ENCODE measurements at regions not wholly inside any gene's neighbourhood (a gene's known extent, or its start where the extent isn't known, plus 50 kb on each side); places are given as distances from the start of the nearest gene placed in this dataset.
"Not testable (repeated sequence)": the region's sequence is repeated elsewhere in the genome, so short reads cannot be mapped to it uniquely, and the experiment has no call there.

DNA sequence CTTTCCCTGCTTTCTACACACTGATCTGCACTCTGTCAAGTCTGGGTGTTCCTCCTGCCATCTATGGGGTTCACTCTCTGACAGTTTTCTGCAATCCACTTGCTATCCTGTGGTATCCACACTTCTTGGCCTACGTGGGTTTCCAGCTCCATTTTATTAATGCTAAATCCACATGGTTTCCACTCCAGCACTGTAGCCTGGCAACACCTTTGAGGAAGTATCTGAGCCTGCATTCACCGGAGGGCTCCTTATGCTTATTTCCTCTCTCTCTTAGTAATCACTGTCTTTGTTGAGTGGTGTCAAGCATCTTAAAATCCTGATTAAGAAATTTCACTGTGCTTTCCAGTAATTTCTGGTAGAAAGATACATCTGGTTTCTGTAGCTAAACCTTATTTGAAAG is 703.7 kb downstream of the TMEM121 start:
- WGBS (ENCODE audit: insufficient coverage), result 38% methylated on average over 2 of the region's 2 CpGs
- H3K36me3 Mint-ChIP-seq, result no peaks in the 10 kb centered on the region
- H3K4me1 ChIP-seq (ENCODE audit: control insufficient read depth, insufficient read depth, low read length), result peaks cover 7% of the 10 kb centered on the region
- no peaks in the 10 kb centered on the region for H3K9me3 ChIP-seq (ENCODE audit: control insufficient read depth, insufficient read depth, low read length)
- TF ChIP-seq CTCF (IDR thresholded peaks at IDR 0.05), result no peak
- H3K27me3 ChIP-seq (ENCODE audit: control insufficient read depth, insufficient read depth, low read length), result no peaks in the 10 kb centered on the region
- H3K9me3 Mint-ChIP-seq, result no peaks in the 10 kb centered on the region
- no peak for DNase-seq
- H3K27ac ChIP-seq (ENCODE audit: low read length), result no peak overlapping the region
- H3K27me3 Mint-ChIP-seq (ENCODE audit: low read depth in 2 of 2), result peaks cover 8 to 15% of the 10 kb centered on the region in 2 donors
- peaks cover 15 to 17% of the 10 kb centered on the region in 2 donors for H3K4me1 Mint-ChIP-seq
- H3K4me3 Mint-ChIP-seq, result no peak overlapping the region
- intact Hi-C loops (cut with micrococcal nuclease), result no loop called here
- no peak for ATAC-seq
- H3K4me3 ChIP-seq (ENCODE audit: low read length), result no peak overlapping the region
- H3K36me3 ChIP-seq (ENCODE audit: control insufficient read depth, insufficient read depth, low read length), result no peaks in the 10 kb centered on the region
- H3K27ac Mint-ChIP-seq, result no peak overlapping the region

GRCh38 chr14:106233191-106233590 is 706.8 kb downstream of the TMEM121 start:
- H3K36me3 ChIP-seq (ENCODE audit: control insufficient read depth, insufficient read depth, low read length); H3K27ac ChIP-seq (ENCODE audit: low read length); intact Hi-C loops (cut with micrococcal nuclease); DNase-seq; H3K4me3 Mint-ChIP-seq; ATAC-seq; H3K36me3 Mint-ChIP-seq; H3K9me3 Mint-ChIP-seq; H3K4me3 ChIP-seq (ENCODE audit: low read length); H3K27ac Mint-ChIP-seq; H3K9me3 ChIP-seq (ENCODE audit: control insufficient read depth, insufficient read depth, low read length); H3K27me3 ChIP-seq (ENCODE audit: control insufficient read depth, insufficient read depth, low read length): not testable (repeated sequence)
- Mint-ChIP-seq H3K27me3 (ENCODE audit: low read depth in 2 of 2) (peaks cover 14 to 18% of the 10 kb centered on the region in 2 donors), H3K4me1 (peaks cover 20 to 22% of the 10 kb centered on the region in 2 donors)
- 39% methylated on average over 3 of the region's 3 CpGs for WGBS (ENCODE audit: insufficient coverage)
- peaks cover 12% of the 10 kb centered on the region for H3K4me1 ChIP-seq (ENCODE audit: control insufficient read depth, insufficient read depth, low read length)

- H3K4me1 ChIP-seq (ENCODE audit: control insufficient read depth, insufficient read depth, low read length), result peaks cover 12% of the 10 kb centered on the region
- 33% methylated on average over 12 of the region's 17 CpGs for WGBS (ENCODE audit: insufficient coverage)
- H3K27me3 ChIP-seq (ENCODE audit: control insufficient read depth, insufficient read depth, low read length); H3K9me3 ChIP-seq (ENCODE audit: control insufficient read depth, insufficient read depth, low read length); H3K36me3 ChIP-seq (ENCODE audit: control insufficient read depth, insufficient read depth, low read length); H3K27ac Mint-ChIP-seq; H3K36me3 Mint-ChIP-seq; H3K4me3 Mint-ChIP-seq; H3K4me3 ChIP-seq (ENCODE audit: low read length); H3K9me3 Mint-ChIP-seq; H3K27ac ChIP-seq (ENCODE audit: low read length); intact Hi-C loops (cut with micrococcal nuclease): not testable (repeated sequence)
- TF ChIP-seq CTCF (IDR thresholded peaks at IDR 0.05), result peak; percentile 63
- peak in 2 of 3 donors; percentile 71 to 79 for ATAC-seq
- Mint-ChIP-seq H3K27me3 (ENCODE audit: low read depth in 2 of 2) (peaks cover 18 to 25% of the 10 kb centered on the region in 2 donors), H3K4me1 (peaks cover 14 to 16% of the 10 kb centered on the region in 2 donors)
- DNase-seq, result peak in 1 of 2 donors; percentile 53
These were observed 708.3 kb downstream of the TMEM121 start for GRCh38 chr14:106234525-106235254.

- no peaks in the 10 kb centered on the region for H3K9me3 Mint-ChIP-seq
- Histone ChIP-seq H3K36me3 (ENCODE audit: control insufficient read depth, insufficient read depth, low read length) (no peaks in the 10 kb centered on the region), H3K4me1 (ENCODE audit: control insufficient read depth, insufficient read depth, low read length) (peaks cover 12% of the 10 kb centered on the region), H3K9me3 (ENCODE audit: control insufficient read depth, insufficient read depth, low read length) (no peaks in the 10 kb centered on the region), H3K4me3 (ENCODE audit: low read length) (no peak overlapping the region), H3K27ac (ENCODE audit: low read length) (no peak overlapping the region), H3K27me3 (ENCODE audit: control insufficient read depth, insufficient read depth, low read length) (no peaks in the 10 kb centered on the region)
- no peak for DNase-seq
- no peak overlapping the region for H3K4me3 Mint-ChIP-seq
- ATAC-seq, result no peak
- H3K27ac Mint-ChIP-seq, result no peak overlapping the region
- WGBS (ENCODE audit: insufficient coverage), result 89% methylated on average over 8 of the region's 10 CpGs
- intact Hi-C loops (cut with micrococcal nuclease), result no loop called here
- TF ChIP-seq CTCF (IDR thresholded peaks at IDR 0.05), result peak; percentile 11
- H3K4me1 Mint-ChIP-seq, result peaks cover 14 to 16% of the 10 kb centered on the region in 2 donors
- H3K36me3 Mint-ChIP-seq, result no peaks in the 10 kb centered on the region
- H3K27me3 Mint-ChIP-seq (ENCODE audit: low read depth in 2 of 2), result peaks cover 15 to 25% of the 10 kb centered on the region in 2 donors
These were observed 709.2 kb downstream of the TMEM121 start for GRCh38 chr14:106235356-106236159.

Measured in natural killer cell (primary cell).